HepG2 (cell line): ENCODE measurements at regions not wholly inside any gene's neighbourhood (a gene's known extent, or its start where the extent isn't known, plus 50 kb on each side); places are given as distances from the start of the nearest gene placed in this dataset.

Source experiments
- ATAC-seq: fragments of 200-7000 bp; cut with Tn5 transposase; 3 replicates; pipeline ENCODE4 v1.9.1; 2020; ENCODE audit warnings: mild to moderate bottlenecking, moderate library complexity
- BruUV-seq: library from RNA; stranded (reverse); fragments of 400-500 nt; replicated peaks from 2 replicates; lab custom pipeline; 2021; lab: Mats Ljungman, UMichigan
- CTCF ChIA-PET: fragments of 300-600 bp; formaldehyde crosslinking; extraction: SDS; loops from one replicate; lab custom pipeline; 2021; ENCODE audit warnings: low total read pairs, inconsistent platforms, low intra/inter-chr PET ratio; lab: Yijun Ruan, JAX
- POLR2A ChIA-PET: fragments of 350-600 bp; sonication (Branson Sonifier 250); formaldehyde crosslinking; loops from one replicate; lab custom pipeline; 2020; ENCODE audit warnings: antibody characterized with exemption, inconsistent platforms; lab: Yijun Ruan, JAX
- DNase-seq: peaks from one replicate; pipeline ENCODE4 v3.0.0-alpha.2; 2015; ENCODE audit warnings: low spot score
- FAIRE-seq: peaks from 3 replicates; lab custom pipeline; 2011; peaks lifted over from hg19 to GRCh38; lab: Jason Lieb, UNC
- H2AFZ ChIP-seq: one replicate; pipeline ENCODE4 v1.6.1; 2011; ENCODE audit warnings: low read length, inconsistent platforms
- H3K27ac ChIP-seq: fragments of 300-600 bp; 3 replicates; pipeline ENCODE4 v1.8.0; 2011; ENCODE audit warnings: mixed run types, mild to moderate bottlenecking, mixed read lengths, low read length, inconsistent platforms; ENCODE audit not compliant: insufficient read depth; ENCODE audit errors: extremely low read length
- H3K27me3 ChIP-seq, 2 experiments: fragments of 200-600 bp in 1 of 2; 2 replicates in 1 of 2; 3 replicates in 1 of 2; pipeline versions ENCODE4 v1.6.0 to v1.8.0; 2011; ENCODE audit warnings: low read length in 2 of 2, mild to moderate bottlenecking in 2 of 2, moderate library complexity in 2 of 2, inconsistent platforms in 1 of 2; ENCODE audit not compliant: insufficient read depth in 2 of 2, control insufficient read depth in 1 of 2
- H3K36me3 ChIP-seq, 2 experiments: fragments of 200-600 bp in 1 of 2; replicated peaks in 1 of 2; 2 replicates in 1 of 2; 3 replicates in 1 of 2; pipeline versions ENCODE4 v1.5.1 to v1.8.0; 2011; ENCODE audit warnings: low read length in 2 of 2, inconsistent platforms in 1 of 2; ENCODE audit not compliant: insufficient read depth in 2 of 2, control insufficient read depth in 1 of 2
- H3K4me1 ChIP-seq: 2 replicates; pipeline ENCODE4 v1.5.1; 2012; ENCODE audit warnings: low read length, inconsistent platforms; ENCODE audit not compliant: insufficient read depth
- H3K4me2 ChIP-seq: 2 replicates; pipeline ENCODE4 v1.6.0; 2011; ENCODE audit warnings: low read depth, low read length, inconsistent platforms
- H3K4me3 ChIP-seq, 3 experiments: fragments of 200-600 bp in 1 of 3; sonication (generic), shearing (Covaris generic) in 1 of 3; replicated peaks in 1 of 3; 2 replicates each; pipeline ENCODE4 v1.5.1; 2011 to 2016; ENCODE audit warnings: low read length in 3 of 3, inconsistent platforms in 2 of 3, low read depth in 2 of 3, mild to moderate bottlenecking in 2 of 3, control low read depth in 1 of 3, mixed read lengths in 1 of 3; ENCODE audit not compliant: insufficient read depth in 1 of 3
- H3K79me2 ChIP-seq: one replicate; pipeline ENCODE4 v1.6.1; 2011; ENCODE audit warnings: low read length, inconsistent platforms; ENCODE audit not compliant: insufficient read depth
- H3K9ac ChIP-seq: 2 replicates; pipeline ENCODE4 v1.6.0; 2011; ENCODE audit warnings: mild to moderate bottlenecking, low read depth, low read length, inconsistent platforms; ENCODE audit not compliant: insufficient read depth
- H3K9me3 ChIP-seq: 2 replicates; pipeline ENCODE4 v1.5.1; 2012; ENCODE audit warnings: mild to moderate bottlenecking, low read length
- H4K20me1 ChIP-seq: 2 replicates; pipeline ENCODE4 v1.6.0; 2011; ENCODE audit warnings: inconsistent platforms, mild to moderate bottlenecking, low read length, moderate library complexity; ENCODE audit not compliant: insufficient read depth
- FOXP1 ChIP-seq, 2 experiments: fragments of 450-650 bp in 1 of 2; IDR thresholded peaks; 2 replicates each; pipeline ENCODE4 v1.6.1; 2017 to 2018; ENCODE audit warnings: antibody characterized with exemption in 1 of 2
- HIC2 ChIP-seq: sonication (generic); formaldehyde crosslinking; IDR thresholded peaks from 2 replicates; pipeline ENCODE4 v1.9.0; 2022; ENCODE audit warnings: low read depth, missing genetic modification reagents
- MEF2D ChIP-seq: sonication (generic); formaldehyde crosslinking; IDR thresholded peaks from 2 replicates; pipeline ENCODE4 v1.5.1; 2020; ENCODE audit warnings: mild to moderate bottlenecking, missing genetic modification reagents
- NFE2L1 ChIP-seq: sonication (generic); formaldehyde crosslinking; IDR thresholded peaks from 2 replicates; pipeline ENCODE4 v1.4.0; 2020; ENCODE audit warnings: missing genetic modification reagents, mild to moderate bottlenecking, borderline replicate concordance
- USF2 ChIP-seq, 2 experiments: sonication (generic) in 1 of 2; formaldehyde crosslinking in 1 of 2; IDR thresholded peaks; 2 replicates each; pipeline versions ENCODE4 v1.5.1 to v1.6.1; 2011 to 2020; ENCODE audit warnings: borderline replicate concordance in 1 of 2, low read depth in 1 of 2, low read length in 1 of 2, mild to moderate bottlenecking in 1 of 2, missing genetic modification reagents in 1 of 2, moderate library complexity in 1 of 2
- ZNF263 ChIP-seq: sonication (generic); formaldehyde crosslinking; IDR thresholded peaks from 2 replicates; pipeline ENCODE4 v1.4.0; 2020; ENCODE audit warnings: missing genetic modification reagents
- ZNF460 ChIP-seq: sonication (generic); formaldehyde crosslinking; IDR thresholded peaks from 2 replicates; pipeline ENCODE4 v1.5.1; 2020; ENCODE audit warnings: missing genetic modification reagents, mild to moderate bottlenecking, borderline replicate concordance
- WGBS: methylation state at CpG from one replicate; pipeline ENCODE4 v1.1.6; 2017; ENCODE audit warnings: low lambda C conversion rate; 5-methylcytosine and 5-hydroxymethylcytosine counted together
- in situ Hi-C: cut with HindIII; loops from 2 replicates; pipeline ENCODE4 v1.10.0; 2017; ENCODE audit warnings: low pct_unique_long_range_greater_than_20kb; ENCODE audit not compliant: extremely low pct_ligation_motif_present
- intact Hi-C: fragments of 100-400 bp; cut with micrococcal nuclease; formaldehyde crosslinking; loops from one replicate; pipeline ENCODE4 v1.10.0; 2022; ENCODE audit not compliant: unreplicated experiment
- TF ChIP-seq, protein P1 (sequence below): sonication (generic); formaldehyde crosslinking; IDR thresholded peaks from 2 replicates; pipeline ENCODE4 v1.8.1; 2023; ENCODE audit warnings: missing genetic modification reagents, mild to moderate bottlenecking, borderline replicate concordance
- TF ChIP-seq, protein P2 (sequence below): sonication (generic); formaldehyde crosslinking; IDR thresholded peaks from 2 replicates; pipeline ENCODE4 v1.5.0; 2020; ENCODE audit warnings: missing genetic modification reagents, mild to moderate bottlenecking, borderline replicate concordance

DNA sequence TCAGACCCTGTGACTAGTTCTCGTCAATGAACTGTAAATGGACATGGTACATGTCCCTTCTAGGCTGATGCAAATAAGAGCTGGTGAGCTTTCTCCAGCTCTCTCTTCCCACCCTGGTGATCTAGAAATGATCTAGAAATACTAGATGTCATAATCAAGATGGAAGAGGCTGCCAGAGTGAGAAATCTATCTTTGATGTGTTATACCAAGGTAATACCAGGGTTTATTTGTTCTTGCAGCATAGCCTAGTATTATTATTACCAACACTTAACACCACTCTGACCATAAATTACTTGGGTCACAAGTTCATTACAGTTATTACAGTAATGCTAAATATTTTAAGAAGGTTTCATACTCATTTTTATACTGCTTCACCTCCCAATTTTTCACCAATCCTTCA lies 138.4 kb upstream of the LMCD1 start (continued):
- TF ChIP-seq USF2 (IDR thresholded peaks at IDR 0.05; ENCODE audit: low read depth, low read length) (no peak), USF2 (CRISPR knock-in tag; IDR thresholded peaks at IDR 0.05; ENCODE audit: borderline replicate concordance) (no peak), ZNF263 (CRISPR knock-in tag) (no peak), MEF2D (CRISPR knock-in tag) (no peak)

DNA sequence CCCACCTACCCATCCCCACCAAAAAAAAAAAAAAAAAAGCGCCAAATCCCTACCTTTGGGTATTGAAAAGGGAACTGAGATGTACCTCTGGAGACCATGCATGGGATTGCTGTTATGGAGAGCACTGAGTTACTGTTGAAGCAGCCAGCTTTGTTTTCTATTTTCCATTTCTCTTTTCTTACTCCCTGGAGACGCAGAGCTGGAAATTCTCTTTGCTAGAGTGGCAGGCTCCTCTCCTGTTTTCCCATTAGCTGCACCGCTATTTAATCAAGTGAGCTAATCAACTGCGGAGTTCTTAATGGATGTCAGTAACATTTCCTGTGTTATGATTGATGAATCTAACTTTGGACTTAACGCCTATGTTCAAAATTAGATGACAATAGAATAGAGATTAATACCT lies 136.1 kb upstream of the LMCD1 start:
- ATAC-seq: no peak
- 43% methylated on average over 5 of the region's 5 CpGs for WGBS
- Histone ChIP-seq H3K9ac (no peak overlapping the region), H3K4me2 (no peak overlapping the region), H3K36me3 (no peaks in the 10 kb centered on the region), H3K9me3 (no peaks in the 10 kb centered on the region), H3K4me3 (no peak overlapping the region), H2AFZ (no peak overlapping the region), H3K27me3 (no peaks in the 10 kb centered on the region), H3K4me1 (peaks cover 13% of the 10 kb centered on the region), H4K20me1 (no peaks in the 10 kb centered on the region), H3K79me2 (no peaks in the 10 kb centered on the region), H3K27ac (no peak overlapping the region)
- intact Hi-C loops (no loop called here), in situ Hi-C loops (no loop called here)
- ChIA-PET POLR2A (no interaction called here), CTCF (no interaction called here)
- no TSS peak for BruUV-seq
- no peak for FAIRE-seq
- TF ChIP-seq NFE2L1 (CRISPR knock-in tag): no peak
- TF ChIP-seq, protein P1, sequence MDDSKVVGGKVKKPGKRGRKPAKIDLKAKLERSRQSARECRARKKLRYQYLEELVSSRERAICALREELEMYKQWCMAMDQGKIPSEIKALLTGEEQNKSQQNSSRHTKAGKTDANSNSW: no peak
- TF ChIP-seq HIC2 (CRISPR knock-in tag): no peak
- TF ChIP-seq, protein P2, sequence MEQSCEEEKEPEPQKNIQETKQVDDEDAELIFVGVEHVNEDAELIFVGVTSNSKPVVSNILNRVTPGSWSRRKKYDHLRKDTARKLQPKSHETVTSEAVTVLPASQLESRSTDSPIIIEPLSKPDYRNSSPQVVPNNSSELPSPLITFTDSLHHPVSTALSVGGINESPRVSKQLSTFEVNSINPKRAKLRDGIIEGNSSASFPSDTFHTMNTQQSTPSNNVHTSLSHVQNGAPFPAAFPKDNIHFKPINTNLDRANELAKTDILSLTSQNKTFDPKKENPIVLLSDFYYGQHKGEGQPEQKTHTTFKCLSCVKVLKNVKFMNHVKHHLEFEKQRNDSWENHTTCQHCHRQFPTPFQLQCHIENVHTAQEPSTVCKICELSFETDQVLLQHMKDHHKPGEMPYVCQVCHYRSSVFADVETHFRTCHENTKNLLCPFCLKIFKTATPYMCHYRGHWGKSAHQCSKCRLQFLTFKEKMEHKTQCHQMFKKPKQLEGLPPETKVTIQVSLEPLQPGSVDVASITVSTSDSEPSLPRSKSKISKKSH (CRISPR knock-in tag): no peak
- no peak for TF ChIP-seq ZNF460 (CRISPR knock-in tag)
- TF ChIP-seq FOXP1 (IDR thresholded peaks at IDR 0.05): no peak
- no peak for TF ChIP-seq FOXP1 (CRISPR knock-in tag; IDR thresholded peaks at IDR 0.05)
- DNase-seq: no peak
